WTC11 (cell line): ENCODE measurements at regions not wholly inside any gene's neighbourhood (a gene's known extent, or its start where the extent isn't known, plus 50 kb on each side); places are given as distances from the start of the nearest gene placed in this dataset.

Experiments
- ATAC-seq: fragments of 200-7000 bp; cut with Tn5 transposase; 2 replicates; pipeline ENCODE4 v1.10.0; 2021; ENCODE audit warnings: mild to moderate bottlenecking, moderate library complexity
- CTCF ChIA-PET: fragments of 300-600 bp; sonication (Branson Sonifier 250); formaldehyde crosslinking; loops from one replicate; lab custom pipeline; 2021; ENCODE audit warnings: antibody characterized with exemption; lab: Charles Lee
- POLR2A ChIA-PET: fragments of 350-600 bp; sonication (Branson Sonifier 250); formaldehyde crosslinking; loops from one replicate; lab custom pipeline; 2021; ENCODE audit warnings: antibody characterized with exemption; lab: Charles Lee
- DNase-seq: peaks from one replicate; pipeline ENCODE4 v3.0.0; 2021; ENCODE audit warnings: low spot score
- H3K27ac Mint-ChIP-seq: 2 replicates; pipeline ENCODE4 v1.8.0; 2021; ENCODE audit warnings: mixed read lengths
- H3K27me3 Mint-ChIP-seq: 2 replicates; pipeline ENCODE4 v1.8.0; 2021; ENCODE audit warnings: low read depth, mild to moderate bottlenecking, moderate library complexity, mixed read lengths
- H3K36me3 Mint-ChIP-seq: 2 replicates; pipeline ENCODE4 v1.8.0; 2021; ENCODE audit warnings: mixed read lengths
- H3K4me1 Mint-ChIP-seq: 2 replicates; pipeline ENCODE4 v1.8.0; 2022; ENCODE audit warnings: mixed read lengths
- H3K4me3 Mint-ChIP-seq: 2 replicates; pipeline ENCODE4 v1.8.0; 2021; ENCODE audit warnings: mild to moderate bottlenecking, moderate library complexity, mixed read lengths
- H3K9me3 Mint-ChIP-seq: 2 replicates; pipeline ENCODE4 v1.8.0; 2021; ENCODE audit warnings: mixed read lengths
- ELF4 ChIP-seq: sonication (generic); formaldehyde crosslinking; IDR thresholded peaks from 2 replicates; pipeline ENCODE4 v1.8.1; 2022; ENCODE audit warnings: low read depth, mild to moderate bottlenecking, moderate library complexity, missing genetic modification reagents
- EMX1 ChIP-seq: fragments of 250-450 bp; sonication (Bioruptor Pico); IDR thresholded peaks from 2 replicates; pipeline ENCODE4 v1.8.0; 2021; ENCODE audit warnings: mild to moderate bottlenecking
- FOXJ3 ChIP-seq: sonication (generic); formaldehyde crosslinking; IDR thresholded peaks from 2 replicates; pipeline ENCODE4 v1.9.0; 2021; ENCODE audit warnings: missing genetic modification reagents, mild to moderate bottlenecking, borderline replicate concordance
- GTF2I ChIP-seq: fragments of 250-450 bp; sonication (Bioruptor Pico); conservative IDR thresholded peaks from 2 replicates; pipeline ENCODE4 v1.4.0; 2021; ENCODE audit warnings: mild to moderate bottlenecking
- KAT7 ChIP-seq: sonication (generic); formaldehyde crosslinking; IDR thresholded peaks from 2 replicates; pipeline ENCODE4 v1.8.1; 2023; ENCODE audit warnings: missing genetic modification reagents, mild to moderate bottlenecking, borderline replicate concordance
- MYBL2 ChIP-seq: sonication (generic); formaldehyde crosslinking; IDR thresholded peaks from 2 replicates; pipeline ENCODE4 v1.8.1; 2023; ENCODE audit warnings: mild to moderate bottlenecking, moderate library complexity, missing genetic modification reagents
- NFATC4 ChIP-seq: fragments of 250-450 bp; sonication (Bioruptor Pico); IDR thresholded peaks from 2 replicates; pipeline ENCODE4 v1.9.0; 2021; ENCODE audit warnings: mild to moderate bottlenecking
- OVOL2 ChIP-seq: fragments of 250-450 bp; sonication (Bioruptor Pico); IDR thresholded peaks from 2 replicates; pipeline ENCODE4 v1.9.0; 2021; ENCODE audit warnings: mild to moderate bottlenecking, borderline replicate concordance
- PRRX2 ChIP-seq: fragments of 250-450 bp; sonication (Bioruptor Pico); IDR thresholded peaks from 2 replicates; pipeline ENCODE4 v1.8.0; 2021; ENCODE audit warnings: mild to moderate bottlenecking
- SOX15 ChIP-seq: fragments of 250-450 bp; sonication (Bioruptor Pico); IDR thresholded peaks from 2 replicates; pipeline ENCODE4 v1.9.0; 2021; ENCODE audit warnings: mild to moderate bottlenecking
- SP1 ChIP-seq: sonication (generic); formaldehyde crosslinking; conservative IDR thresholded peaks from 2 replicates; pipeline ENCODE4 v1.8.1; 2022; ENCODE audit warnings: missing genetic modification reagents
- STAT6 ChIP-seq: sonication (generic); formaldehyde crosslinking; conservative IDR thresholded peaks from 2 replicates; pipeline ENCODE4 v1.8.1; 2023; ENCODE audit warnings: mild to moderate bottlenecking, low read depth, missing genetic modification reagents, moderate library complexity
- TCF7 ChIP-seq: sonication (generic); formaldehyde crosslinking; IDR thresholded peaks from 2 replicates; pipeline ENCODE4 v1.8.0; 2022; ENCODE audit warnings: mild to moderate bottlenecking, low read depth, missing genetic modification reagents, moderate library complexity
- TEAD4 ChIP-seq: sonication (generic); formaldehyde crosslinking; IDR thresholded peaks from 2 replicates; pipeline ENCODE4 v1.8.0; 2022; ENCODE audit warnings: mild to moderate bottlenecking, missing genetic modification reagents
- ZNF121 ChIP-seq: sonication (generic); formaldehyde crosslinking; IDR thresholded peaks from 2 replicates; pipeline ENCODE4 v1.8.0; 2023; ENCODE audit warnings: missing genetic modification reagents
- ZNF263 ChIP-seq: sonication (generic); formaldehyde crosslinking; IDR thresholded peaks from 2 replicates; pipeline ENCODE4 v1.8.1; 2022; ENCODE audit warnings: low read depth, mild to moderate bottlenecking, moderate library complexity, missing genetic modification reagents
- TF ChIP-seq, protein P1 (sequence below): sonication (generic); formaldehyde crosslinking; IDR thresholded peaks from 2 replicates; pipeline ENCODE4 v1.8.0; 2022; ENCODE audit warnings: missing genetic modification reagents
- TF ChIP-seq, protein P2 (sequence below): sonication (generic); formaldehyde crosslinking; IDR thresholded peaks from 2 replicates; pipeline ENCODE4 v1.8.1; 2022; ENCODE audit warnings: low read depth, mild to moderate bottlenecking, moderate library complexity, missing genetic modification reagents, borderline replicate concordance
- TF ChIP-seq, protein P3 (sequence below): sonication (generic); formaldehyde crosslinking; IDR thresholded peaks from 2 replicates; pipeline ENCODE4 v1.8.0; 2022; ENCODE audit warnings: mild to moderate bottlenecking, missing genetic modification reagents

GRCh38 chr5:106094204-106094607 is 1576.5 kb downstream of the EFNA5 start (continued):
- TF ChIP-seq, protein P1, sequence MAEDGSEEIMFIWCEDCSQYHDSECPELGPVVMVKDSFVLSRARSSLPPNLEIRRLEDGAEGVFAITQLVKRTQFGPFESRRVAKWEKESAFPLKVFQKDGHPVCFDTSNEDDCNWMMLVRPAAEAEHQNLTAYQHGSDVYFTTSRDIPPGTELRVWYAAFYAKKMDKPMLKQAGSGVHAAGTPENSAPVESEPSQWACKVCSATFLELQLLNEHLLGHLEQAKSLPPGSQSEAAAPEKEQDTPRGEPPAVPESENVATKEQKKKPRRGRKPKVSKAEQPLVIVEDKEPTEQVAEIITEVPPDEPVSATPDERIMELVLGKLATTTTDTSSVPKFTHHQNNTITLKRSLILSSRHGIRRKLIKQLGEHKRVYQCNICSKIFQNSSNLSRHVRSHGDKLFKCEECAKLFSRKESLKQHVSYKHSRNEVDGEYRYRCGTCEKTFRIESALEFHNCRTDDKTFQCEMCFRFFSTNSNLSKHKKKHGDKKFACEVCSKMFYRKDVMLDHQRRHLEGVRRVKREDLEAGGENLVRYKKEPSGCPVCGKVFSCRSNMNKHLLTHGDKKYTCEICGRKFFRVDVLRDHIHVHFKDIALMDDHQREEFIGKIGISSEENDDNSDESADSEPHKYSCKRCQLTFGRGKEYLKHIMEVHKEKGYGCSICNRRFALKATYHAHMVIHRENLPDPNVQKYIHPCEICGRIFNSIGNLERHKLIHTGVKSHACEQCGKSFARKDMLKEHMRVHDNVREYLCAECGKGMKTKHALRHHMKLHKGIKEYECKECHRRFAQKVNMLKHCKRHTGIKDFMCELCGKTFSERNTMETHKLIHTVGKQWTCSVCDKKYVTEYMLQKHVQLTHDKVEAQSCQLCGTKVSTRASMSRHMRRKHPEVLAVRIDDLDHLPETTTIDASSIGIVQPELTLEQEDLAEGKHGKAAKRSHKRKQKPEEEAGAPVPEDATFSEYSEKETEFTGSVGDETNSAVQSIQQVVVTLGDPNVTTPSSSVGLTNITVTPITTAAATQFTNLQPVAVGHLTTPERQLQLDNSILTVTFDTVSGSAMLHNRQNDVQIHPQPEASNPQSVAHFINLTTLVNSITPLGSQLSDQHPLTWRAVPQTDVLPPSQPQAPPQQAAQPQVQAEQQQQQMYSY (CRISPR knock-in tag): no peak
- TF ChIP-seq KAT7 (CRISPR knock-in tag) (no peak), EMX1 (no peak), SP1 (CRISPR knock-in tag) (no peak), TEAD4 (no peak)

- Mint-ChIP-seq H3K27ac (no peak overlapping the region), H3K4me1 (peaks cover 26% of the 10 kb centered on the region), H3K27me3 (no peaks in the 10 kb centered on the region), H3K4me3 (no peak overlapping the region), H3K9me3 (no peaks in the 10 kb centered on the region), H3K36me3 (no peaks in the 10 kb centered on the region)
- DNase-seq (no peak), ATAC-seq (no peak)
- no peak for TF ChIP-seq ZNF121
- POLR2A ChIA-PET: no interaction called here
- CTCF ChIA-PET: no interaction called here
Measured at GRCh38 chr5:106093134-106093533, 1577.6 kb downstream of the EFNA5 start.

GRCh38 chr5:106092455-106092854 is 1578.3 kb downstream of the EFNA5 start:
- TF ChIP-seq MYBL2 (CRISPR knock-in tag): no peak
- TF ChIP-seq, protein P2, sequence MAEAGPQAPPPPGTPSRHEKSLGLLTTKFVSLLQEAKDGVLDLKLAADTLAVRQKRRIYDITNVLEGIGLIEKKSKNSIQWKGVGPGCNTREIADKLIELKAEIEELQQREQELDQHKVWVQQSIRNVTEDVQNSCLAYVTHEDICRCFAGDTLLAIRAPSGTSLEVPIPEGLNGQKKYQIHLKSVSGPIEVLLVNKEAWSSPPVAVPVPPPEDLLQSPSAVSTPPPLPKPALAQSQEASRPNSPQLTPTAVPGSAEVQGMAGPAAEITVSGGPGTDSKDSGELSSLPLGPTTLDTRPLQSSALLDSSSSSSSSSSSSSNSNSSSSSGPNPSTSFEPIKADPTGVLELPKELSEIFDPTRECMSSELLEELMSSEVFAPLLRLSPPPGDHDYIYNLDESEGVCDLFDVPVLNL (CRISPR knock-in tag): no peak
- TF ChIP-seq, protein P3, sequence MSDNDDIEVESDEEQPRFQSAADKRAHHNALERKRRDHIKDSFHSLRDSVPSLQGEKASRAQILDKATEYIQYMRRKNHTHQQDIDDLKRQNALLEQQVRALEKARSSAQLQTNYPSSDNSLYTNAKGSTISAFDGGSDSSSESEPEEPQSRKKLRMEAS (CRISPR knock-in tag): no peak
- no peak for TF ChIP-seq SOX15
- no peak for TF ChIP-seq GTF2I (CRISPR knock-in tag)
- no peak for TF ChIP-seq NFATC4 (CRISPR knock-in tag)
- TF ChIP-seq TCF7: no peak
- TF ChIP-seq FOXJ3 (CRISPR knock-in tag): no peak
- TF ChIP-seq ELF4 (CRISPR knock-in tag): no peak
- no peak for TF ChIP-seq ZNF263 (CRISPR knock-in tag)
- no peak for TF ChIP-seq PRRX2 (CRISPR knock-in tag)
- no peak for TF ChIP-seq STAT6 (CRISPR knock-in tag)
- no peak for TF ChIP-seq OVOL2 (CRISPR knock-in tag)
- Mint-ChIP-seq H3K9me3 (no peaks in the 10 kb centered on the region), H3K27ac (no peak overlapping the region), H3K27me3 (no peaks in the 10 kb centered on the region), H3K4me3 (no peak overlapping the region), H3K36me3 (no peaks in the 10 kb centered on the region), H3K4me1 (peaks cover 30% of the 10 kb centered on the region)
- ChIA-PET CTCF (interaction anchor here (0.7 kb wide), 1 partner anchor 359 kb away, joined by 3 read pairs; no protein-coding TSS in a partner anchor), POLR2A (no interaction called here)
- no peak for ATAC-seq
- no peak for DNase-seq
